GM19438 (cell line): ENCODE measurements at regions not wholly inside any gene's neighbourhood (a gene's known extent, or its start where the extent isn't known, plus 50 kb on each side); places are given as distances from the start of the nearest gene placed in this dataset.

Source experiments
- ATAC-seq: cut with Tn5 transposase; IDR thresholded peaks from one replicate; pipeline ENCODE4 v1.9.1; 2021; ENCODE audit warnings: low read depth; ENCODE audit not compliant: unreplicated experiment

DNA sequence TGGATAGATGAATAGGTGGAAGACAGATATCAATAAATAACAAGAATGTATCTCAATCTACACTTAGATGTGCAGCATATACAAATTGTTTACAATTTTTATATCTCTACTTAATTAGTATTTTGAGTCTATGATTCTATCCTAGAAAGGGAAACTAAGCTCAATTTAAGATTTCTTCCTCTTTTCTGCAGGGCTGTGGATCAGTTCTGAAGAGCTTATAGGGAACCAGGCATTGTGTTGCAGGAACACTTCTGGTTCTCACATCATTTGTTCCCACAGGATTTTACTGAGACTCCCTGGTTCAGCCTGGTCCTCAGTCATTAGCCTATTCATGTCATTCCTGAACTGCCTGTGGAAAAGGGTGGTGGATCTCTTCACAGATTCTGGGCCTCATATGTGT is 105.8 kb downstream of the TNFSF18 start:
- no peak for ATAC-seq

DNA sequence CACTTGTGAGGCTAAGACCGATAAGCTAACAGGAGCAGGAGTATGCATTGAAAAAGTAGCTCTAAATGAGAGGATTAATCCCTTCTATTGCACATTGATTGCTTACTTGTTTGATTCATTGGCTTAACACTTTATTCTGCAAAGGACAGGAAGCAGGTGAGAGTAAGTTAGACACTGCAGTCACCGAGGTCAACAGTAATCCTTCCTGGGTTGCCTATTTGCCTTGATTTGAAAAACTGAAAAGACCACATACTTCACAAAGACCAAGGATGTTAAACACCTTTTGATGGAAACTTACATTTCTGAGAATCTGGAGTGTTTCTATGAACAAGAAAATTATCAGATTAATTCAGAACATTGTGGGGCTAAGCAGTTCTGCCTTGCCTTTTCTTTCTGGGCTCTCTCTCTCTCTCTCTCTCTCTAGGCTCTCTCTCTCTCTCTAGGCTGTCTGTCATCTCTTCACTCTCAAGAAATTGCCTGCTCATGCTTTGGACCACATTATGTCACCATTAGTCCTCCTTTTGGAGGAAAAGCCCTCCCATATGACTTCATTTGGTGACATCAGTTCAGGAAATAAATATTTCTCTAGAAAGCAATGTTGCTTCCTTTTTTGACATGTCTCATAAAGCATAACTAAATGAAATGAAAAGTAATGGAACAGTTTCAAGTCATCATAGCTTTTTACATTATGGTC is 103.8 kb downstream of the TNFSF18 start:
- no peak for ATAC-seq

GRCh38 chr1:172948457-172948856 is 102.3 kb downstream of the TNFSF18 start:
- no peak for ATAC-seq

DNA sequence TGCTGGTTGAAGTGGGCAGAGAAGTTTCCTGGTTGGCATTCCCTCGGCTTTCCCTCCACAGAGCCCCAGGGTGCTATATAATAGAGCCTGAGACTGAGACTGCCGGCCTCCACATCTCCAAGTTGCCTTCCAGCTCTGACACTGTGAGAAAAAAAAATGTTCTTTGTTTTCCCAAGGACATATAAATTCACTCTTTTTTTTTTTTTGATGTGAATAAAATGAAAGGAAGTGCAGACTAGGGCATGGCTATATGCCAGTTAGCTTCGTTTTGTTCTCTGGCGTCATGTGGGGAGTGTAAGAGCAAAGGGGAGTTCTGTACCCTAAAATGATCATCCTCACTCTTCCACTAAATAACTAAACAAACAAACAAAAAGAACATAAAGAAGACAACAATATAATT is 101.6 kb downstream of the TNFSF18 start:
- ATAC-seq: no peak

DNA sequence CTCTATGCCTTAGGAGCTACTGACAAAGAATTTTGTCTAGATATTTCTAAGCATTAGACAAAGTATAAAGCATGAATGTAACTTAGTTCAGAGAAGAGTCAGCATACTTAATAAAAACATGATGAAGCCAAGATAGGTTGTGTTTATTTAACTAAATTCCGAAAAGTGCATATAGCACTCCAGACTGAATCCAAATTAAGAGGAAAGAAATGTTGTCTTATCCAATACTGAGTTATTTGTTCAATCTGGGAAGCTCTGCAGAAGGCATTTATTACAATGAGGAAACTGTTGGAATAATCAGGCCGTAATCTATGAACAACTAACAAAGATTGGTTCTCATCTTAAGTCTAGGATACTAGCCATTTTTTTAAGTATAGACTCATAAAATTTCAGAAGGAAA is 100.2 kb downstream of the TNFSF18 start:
- ATAC-seq: no peak

DNA sequence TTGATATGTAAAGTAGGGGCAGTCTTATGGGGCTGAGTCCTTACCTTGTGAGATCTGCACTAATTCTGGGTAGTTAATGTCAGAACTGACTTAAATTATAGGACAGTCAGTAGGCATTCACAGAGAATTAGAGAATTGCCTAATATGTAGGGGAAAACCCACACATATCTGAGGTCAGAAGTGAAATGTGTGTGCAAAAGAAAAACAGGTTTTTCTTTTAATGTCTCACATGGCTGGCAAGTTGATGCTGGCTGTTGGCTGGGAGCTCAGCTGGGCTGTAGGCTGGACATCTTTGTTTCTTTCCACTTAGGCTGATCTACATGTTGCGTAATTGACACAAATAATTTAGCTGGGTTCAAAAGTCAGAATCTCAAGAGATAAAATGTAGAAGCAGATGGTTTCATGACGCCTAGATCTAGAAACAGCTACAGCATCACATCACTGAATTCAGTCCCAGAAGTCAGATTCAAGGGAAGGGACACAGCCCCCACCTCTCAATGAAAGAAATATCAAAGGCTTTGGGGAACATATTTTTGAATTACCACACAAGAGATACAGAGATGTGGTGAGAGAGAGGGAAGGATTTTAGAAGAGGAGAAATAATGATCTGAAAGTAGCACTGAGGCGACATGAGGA is 98.9 kb downstream of the TNFSF18 start:
- no peak for ATAC-seq

GRCh38 chr1:172952516-172952915 is 98.2 kb downstream of the TNFSF18 start:
- ATAC-seq: no peak

DNA sequence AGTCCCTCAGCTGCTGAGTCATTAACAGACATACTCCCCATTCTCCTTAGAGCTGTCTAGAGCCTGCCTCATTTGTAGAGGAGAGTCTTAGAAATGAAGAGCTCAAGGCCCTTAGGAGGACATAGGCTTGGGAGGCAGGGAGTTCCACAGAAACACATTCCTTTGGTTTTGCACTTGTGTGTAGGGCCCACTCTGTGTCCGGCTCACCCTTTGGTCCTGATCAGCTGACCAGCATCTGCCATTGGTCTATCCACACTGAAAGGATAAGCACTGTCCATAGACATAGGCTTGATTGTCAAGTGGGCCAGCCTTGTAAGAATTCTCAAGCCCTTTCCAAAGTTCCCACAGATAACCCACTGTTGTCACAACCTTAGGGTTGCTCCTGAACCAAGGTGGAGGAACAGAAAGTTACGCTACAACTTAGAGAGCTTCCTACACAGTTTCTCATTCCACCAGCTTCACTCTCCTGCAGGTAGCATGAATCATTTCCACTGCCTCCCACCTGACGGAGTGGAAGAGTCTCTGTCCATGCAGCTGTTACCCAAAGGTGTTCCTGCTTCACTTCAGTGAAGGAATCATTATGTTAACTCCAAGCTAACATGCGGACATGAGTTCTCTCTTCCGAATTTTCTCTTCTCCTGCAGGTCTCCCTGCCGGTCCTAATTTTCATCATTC is 96.1 kb downstream of the TNFSF18 start:
- no peak for ATAC-seq

DNA sequence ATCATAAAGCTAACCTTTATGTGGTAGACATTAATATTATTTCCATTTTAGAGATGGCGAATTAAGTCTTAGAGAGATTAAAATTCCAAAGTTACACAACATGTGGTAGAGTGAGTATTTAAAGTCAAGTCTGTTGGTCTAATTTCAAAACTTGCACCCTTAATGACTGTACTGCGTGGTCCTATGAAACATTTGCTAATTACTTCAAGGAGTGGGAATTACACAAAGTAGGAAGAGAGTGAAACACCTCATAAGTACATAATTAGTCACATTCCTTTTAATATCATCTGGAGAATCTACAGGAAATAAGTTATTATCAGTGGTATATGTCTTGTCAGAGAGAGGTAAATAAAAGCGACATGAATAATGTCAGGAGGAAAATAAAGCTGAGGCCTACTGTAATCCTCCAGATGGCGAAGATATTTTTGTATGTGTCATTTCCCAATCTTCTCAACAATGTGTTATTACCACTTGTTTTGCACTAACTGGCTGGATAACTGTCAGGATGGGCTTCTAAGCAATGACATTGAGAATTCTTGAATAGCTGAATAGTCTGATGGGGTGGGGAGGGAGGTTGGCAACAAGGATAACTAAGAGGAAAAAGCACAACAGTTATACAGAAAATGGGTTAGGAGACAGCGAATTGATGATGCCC is 95.5 kb downstream of the TNFSF18 start:
- no peak for ATAC-seq

DNA sequence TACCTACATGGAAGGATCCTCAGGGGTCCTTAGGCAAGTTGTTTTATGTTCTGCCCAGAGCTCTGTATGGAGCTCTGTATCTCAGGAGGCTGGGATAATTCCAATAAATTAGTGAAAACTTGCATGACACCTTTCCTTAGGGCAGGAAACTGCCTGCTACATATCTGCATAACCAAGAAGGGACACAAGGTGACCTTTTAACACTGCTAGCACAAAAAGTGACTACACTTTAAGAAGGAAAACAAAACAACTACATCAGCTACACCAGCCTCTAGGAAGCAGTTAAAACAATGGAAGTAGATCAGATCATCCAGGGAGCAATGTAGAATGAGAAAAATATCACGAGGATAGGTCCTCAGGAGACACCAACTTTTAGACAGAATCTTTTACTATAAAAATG is 93.9 kb downstream of the TNFSF18 start:
- no peak for ATAC-seq

GRCh38 chr1:172957491-172957890 is 93.2 kb downstream of the TNFSF18 start:
- ATAC-seq: no peak

DNA sequence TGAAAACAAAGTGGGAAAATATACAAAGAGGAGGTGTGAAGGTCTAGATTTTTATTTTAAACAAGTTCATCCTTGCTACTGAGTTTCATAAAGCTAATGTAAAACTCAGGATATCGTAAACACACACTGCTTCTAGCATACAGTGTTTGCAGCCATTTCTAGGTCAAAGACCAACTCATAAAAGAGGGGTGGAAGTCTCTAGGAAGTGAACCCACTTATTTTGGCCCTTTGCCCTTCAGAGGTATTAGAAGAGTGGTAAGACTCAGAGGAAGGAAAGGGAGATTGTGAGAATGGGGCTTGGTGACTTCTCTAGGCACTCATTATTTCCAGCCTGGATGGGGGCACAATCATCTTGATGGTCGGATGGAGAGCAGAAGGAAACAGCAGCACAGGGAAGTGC is 91.2 kb downstream of the TNFSF18 start:
- ATAC-seq: no peak

DNA sequence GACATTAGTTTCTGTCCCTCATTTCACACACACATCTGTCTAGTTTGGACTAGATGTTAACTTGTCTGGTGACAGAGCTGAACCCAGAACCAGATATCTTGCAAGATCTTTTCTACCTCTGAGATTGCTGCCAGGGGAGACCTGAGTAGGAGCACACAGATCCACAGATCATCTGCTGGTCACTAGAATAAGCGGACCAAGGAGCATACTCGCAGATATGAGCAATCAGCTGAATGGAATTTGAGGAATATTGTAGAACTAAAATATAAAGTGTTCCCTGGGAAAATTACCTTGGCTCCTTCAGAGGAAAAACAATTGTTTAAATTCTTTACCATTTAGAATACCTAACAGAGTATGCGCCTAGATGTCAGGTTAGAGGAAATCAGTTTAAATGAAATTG is 90.7 kb downstream of the TNFSF18 start:
- ATAC-seq: no peak

- no peak for ATAC-seq
Observed at GRCh38 chr1:172960454-172961208, 90.1 kb downstream of the TNFSF18 start.

GRCh38 chr1:172964864-172965263 is 85.9 kb downstream of the TNFSF18 start:
- no peak for ATAC-seq

DNA sequence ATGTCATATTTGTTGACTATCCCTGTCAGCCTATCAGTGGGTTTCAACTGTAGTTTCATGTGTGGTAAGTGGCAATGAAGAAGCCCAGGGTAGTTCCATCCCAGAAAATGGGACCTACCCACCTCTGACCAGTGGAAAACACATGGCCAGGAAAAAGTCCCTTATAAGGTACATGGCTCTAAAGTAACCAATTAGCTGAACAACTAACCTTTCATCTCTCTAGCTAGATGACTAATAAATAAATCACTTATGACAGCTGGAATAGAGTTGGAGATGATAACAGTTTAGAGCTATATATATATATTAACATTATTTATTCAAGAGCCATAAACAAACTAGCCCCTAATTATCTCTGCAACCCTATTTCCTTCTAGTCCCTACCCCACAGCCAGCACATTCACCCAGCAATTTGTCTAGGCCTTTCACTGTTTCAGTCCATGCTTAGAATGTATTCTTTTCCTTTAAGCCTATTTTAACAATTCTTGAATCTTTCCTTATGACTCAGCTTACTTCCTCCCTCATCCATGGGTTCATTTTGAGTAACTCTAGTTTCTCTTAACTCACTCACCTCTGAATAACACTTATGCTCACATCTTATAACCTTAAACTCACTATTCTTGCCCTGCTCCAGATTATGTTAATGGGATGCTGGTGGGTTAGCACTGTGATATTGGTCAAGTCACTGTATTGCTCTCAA is 83.7 kb downstream of the TNFSF18 start:
- no peak for ATAC-seq

- ATAC-seq: no peak
Observed at GRCh38 chr1:172967936-172968335, 82.8 kb downstream of the TNFSF18 start.

DNA sequence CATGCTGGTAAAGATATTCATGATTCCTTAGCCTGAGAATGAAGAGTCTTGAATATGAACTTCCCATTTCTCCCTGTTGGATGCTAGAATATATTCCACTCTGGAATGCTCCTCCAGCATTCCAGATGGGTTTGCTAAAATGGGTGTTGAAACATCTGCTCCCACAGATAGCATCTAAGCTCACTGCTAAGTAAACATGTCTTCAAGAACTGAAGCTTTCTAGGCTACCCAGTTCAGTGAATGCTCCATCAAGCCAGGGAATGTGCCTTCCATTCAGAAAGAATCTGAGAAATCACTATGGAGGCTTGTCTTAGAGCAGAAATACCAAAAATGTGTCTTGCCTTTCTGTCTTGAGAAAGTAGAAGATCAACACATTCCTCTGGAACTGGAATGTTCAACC is 81.1 kb downstream of the TNFSF18 start:
- ATAC-seq: no peak

DNA sequence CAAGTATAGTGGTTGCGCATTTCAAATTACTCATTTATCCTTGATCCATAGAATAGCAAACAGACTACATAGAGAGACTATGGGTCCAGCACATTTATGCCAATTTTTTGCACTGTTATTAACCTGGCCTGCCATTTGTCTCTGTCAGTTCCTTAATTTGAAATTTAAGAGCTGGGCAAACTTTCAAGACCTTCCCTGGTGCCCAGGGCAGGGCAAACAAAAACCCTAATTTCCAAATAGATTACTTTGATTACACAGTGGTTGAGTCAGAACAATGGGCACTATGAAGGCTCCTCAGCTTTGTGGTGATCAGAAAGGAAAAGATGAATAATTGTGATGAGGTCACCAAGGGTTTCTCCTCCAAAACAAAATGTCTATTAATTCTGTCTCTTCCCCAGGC is 80.6 kb downstream of the TNFSF18 start:
- no peak for ATAC-seq

DNA sequence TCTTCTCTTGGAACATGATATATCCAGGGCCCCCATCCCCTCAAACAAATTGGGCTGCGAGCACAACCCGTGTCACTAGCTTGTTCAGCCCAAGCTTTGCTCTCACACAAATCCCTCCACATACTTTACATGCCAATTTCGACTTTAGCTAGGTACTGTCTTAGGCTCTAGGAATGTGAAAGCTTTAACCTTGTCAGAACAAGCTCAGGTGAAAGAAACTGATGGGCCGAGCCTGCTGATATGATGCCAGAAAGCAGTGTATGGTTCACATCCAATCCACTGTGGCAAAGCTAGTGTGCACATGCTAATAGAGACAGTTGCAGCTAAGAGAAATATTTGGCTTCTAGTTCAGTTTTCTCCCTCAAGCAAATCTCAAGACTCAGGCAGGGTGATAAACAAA is 79.5 kb downstream of the TNFSF18 start:
- ATAC-seq: no peak
